ENCODE measurements at regions not wholly inside any gene's neighbourhood (a gene's known extent, or its start where the extent isn't known, plus 50 kb on each side); places are given as distances from the start of the nearest gene placed in this dataset.
"Not testable (repeated sequence)": the region's sequence is repeated elsewhere in the genome, so short reads cannot be mapped to it uniquely, and the experiment has no call there.

- in situ Hi-C loops (cut with MboI; ENCODE audit: low sequenced_read_pairs, unreplicated experiment); DNase-seq (ENCODE audit: low spot score): not testable (repeated sequence)
Observed at GRCh38 chr15:20388161-20388560, 153.4 kb downstream of the GOLGA6L6 start.

- in situ Hi-C loops (cut with MboI; ENCODE audit: low sequenced_read_pairs, unreplicated experiment) = no loop called here
- DNase-seq (ENCODE audit: low spot score) = no peak
- no peak for TF ChIP-seq CTCF (IDR thresholded peaks at IDR 0.05; ENCODE audit: borderline replicate concordance, control extremely low read depth, extremely low read depth, insufficient read depth, missing control alignments)
Observed at GRCh38 chr15:20386198-20386597, 155.4 kb downstream of the GOLGA6L6 start.

- in situ Hi-C loops (cut with MboI; ENCODE audit: low sequenced_read_pairs, unreplicated experiment); DNase-seq (ENCODE audit: low spot score): not testable (repeated sequence)
Observed at GRCh38 chr15:20380199-20380598, 161.4 kb downstream of the GOLGA6L6 start.

GRCh38 chr15:20376872-20377271, 164.7 kb downstream of the GOLGA6L6 start:
- in situ Hi-C loops (cut with MboI; ENCODE audit: low sequenced_read_pairs, unreplicated experiment) = no loop called here
- DNase-seq (ENCODE audit: low spot score) = no peak
- TF ChIP-seq CTCF (IDR thresholded peaks at IDR 0.05; ENCODE audit: borderline replicate concordance, control extremely low read depth, extremely low read depth, insufficient read depth, missing control alignments) = no peak

GRCh38 chr15:20372416-20372815, 169.2 kb downstream of the GOLGA6L6 start:
- in situ Hi-C loops (cut with MboI; ENCODE audit: low sequenced_read_pairs, unreplicated experiment); DNase-seq (ENCODE audit: low spot score): not testable (repeated sequence)

- no peak for TF ChIP-seq CTCF (IDR thresholded peaks at IDR 0.05; ENCODE audit: borderline replicate concordance, control extremely low read depth, extremely low read depth, insufficient read depth, missing control alignments)
- in situ Hi-C loops (cut with MboI; ENCODE audit: low sequenced_read_pairs, unreplicated experiment) = no loop called here
- no peak for DNase-seq (ENCODE audit: low spot score)
Observed at GRCh38 chr15:20369500-20369899, 172.1 kb downstream of the GOLGA6L6 start.

- DNase-seq (ENCODE audit: low spot score) = no peak
- TF ChIP-seq CTCF (IDR thresholded peaks at IDR 0.05; ENCODE audit: borderline replicate concordance, control extremely low read depth, extremely low read depth, insufficient read depth, missing control alignments) = no peak
- in situ Hi-C loops (cut with MboI; ENCODE audit: low sequenced_read_pairs, unreplicated experiment) = no loop called here
Observed at GRCh38 chr15:20368974-20369373, 172.6 kb downstream of the GOLGA6L6 start.

- no peak for TF ChIP-seq CTCF (IDR thresholded peaks at IDR 0.05; ENCODE audit: borderline replicate concordance, control extremely low read depth, extremely low read depth, insufficient read depth, missing control alignments)
- DNase-seq (ENCODE audit: low spot score) = no peak
- in situ Hi-C loops (cut with MboI; ENCODE audit: low sequenced_read_pairs, unreplicated experiment) = no loop called here
Observed at GRCh38 chr15:20367093-20367492, 174.5 kb downstream of the GOLGA6L6 start.

GRCh38 chr15:20363591-20363990, 178.0 kb downstream of the GOLGA6L6 start:
- in situ Hi-C loops (cut with MboI; ENCODE audit: low sequenced_read_pairs, unreplicated experiment); DNase-seq (ENCODE audit: low spot score): not testable (repeated sequence)
